ENCODE measurements at regions not wholly inside any gene's neighbourhood (a gene's known extent, or its start where the extent isn't known, plus 50 kb on each side); places are given as distances from the start of the nearest gene placed in this dataset.

DNA sequence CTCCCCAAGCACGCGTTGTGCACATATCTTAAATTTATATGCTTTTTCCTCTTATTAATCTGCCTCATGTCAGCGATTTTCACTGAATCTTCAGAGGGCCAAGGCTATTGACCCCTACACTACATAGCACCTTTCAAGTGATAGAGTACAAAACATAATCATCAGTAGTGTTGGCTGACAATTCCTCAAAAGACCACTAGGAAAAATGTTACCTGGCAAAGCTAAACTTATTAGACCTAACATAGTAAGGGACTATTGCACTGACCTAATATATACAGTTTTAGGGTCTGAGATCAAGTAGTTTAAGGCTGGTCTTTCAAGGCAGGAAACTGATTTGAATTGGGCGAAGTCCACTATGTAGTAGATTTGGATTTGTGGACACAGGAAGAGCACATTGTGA lies 244.2 kb upstream of the ZC3H15 start:
- intact Hi-C loops (cut with DNase I) = no loop called here
- ATAC-seq (no peak), DNase-seq (ENCODE audit: low spot score) (no peak)

DNA sequence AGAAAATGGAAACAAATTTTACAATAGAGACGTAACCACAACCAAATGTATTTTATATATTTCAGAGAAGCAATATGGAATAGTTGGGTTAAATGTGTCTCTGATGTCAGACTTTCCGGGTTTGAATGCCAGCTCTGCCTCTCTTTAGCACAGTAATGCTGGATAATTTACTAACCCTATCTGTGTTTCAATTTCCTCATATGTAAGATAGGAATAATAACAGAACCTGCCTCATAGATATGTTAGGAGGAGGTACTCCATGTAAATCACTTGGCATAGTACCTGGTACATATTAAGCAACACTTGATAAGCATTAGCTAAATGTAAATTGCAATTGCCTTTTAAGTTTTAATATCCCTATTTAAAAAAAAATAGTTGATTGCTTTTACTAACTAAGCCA lies 231.3 kb upstream of the ZC3H15 start:
- no peak for DNase-seq (ENCODE audit: low spot score)
- intact Hi-C loops (cut with DNase I) = no loop called here
- ATAC-seq = no peak

DNA sequence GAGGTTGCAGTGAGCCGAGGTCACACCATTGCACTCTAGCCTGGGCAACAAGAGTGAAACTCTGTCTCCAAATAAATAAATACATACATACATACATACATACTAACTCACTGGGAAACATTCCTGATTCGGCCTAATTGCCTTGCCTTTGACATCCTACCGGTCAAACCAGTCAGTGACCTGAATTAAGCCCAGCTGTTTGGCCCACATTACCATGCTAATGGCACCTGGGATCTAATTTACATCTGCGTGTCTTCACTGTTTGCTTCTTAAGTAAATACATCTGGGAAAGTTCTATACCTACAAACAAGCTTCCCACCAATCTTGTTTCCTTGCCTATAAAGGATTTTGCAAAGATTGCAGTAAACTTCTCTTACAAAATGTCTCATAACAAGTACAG lies 230.2 kb upstream of the ZC3H15 start:
- intact Hi-C loops (cut with DNase I) = no loop called here
- no peak for ATAC-seq
- DNase-seq (ENCODE audit: low spot score) = no peak

DNA sequence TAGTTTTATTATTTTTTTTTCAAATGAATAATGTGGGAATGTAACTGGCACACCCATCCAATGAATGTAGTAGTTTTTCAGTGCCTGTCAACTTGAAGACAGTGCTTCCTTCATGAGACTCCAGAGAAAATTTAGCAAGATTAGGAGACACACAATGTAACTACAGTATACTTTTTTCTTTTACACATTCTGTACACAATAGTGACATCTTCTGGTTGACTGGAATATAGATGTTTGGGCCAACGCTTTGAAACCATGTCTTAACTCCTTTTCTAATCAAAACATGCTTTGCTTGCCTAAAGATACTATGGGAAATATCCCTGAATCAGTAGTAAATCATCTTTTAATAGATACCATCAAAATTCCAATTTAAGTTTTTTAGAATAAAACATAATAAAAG lies 229.5 kb upstream of the ZC3H15 start:
- DNase-seq (ENCODE audit: low spot score) (no peak), ATAC-seq (peak; percentile 32)
- intact Hi-C loops (cut with DNase I) = no loop called here

DNA sequence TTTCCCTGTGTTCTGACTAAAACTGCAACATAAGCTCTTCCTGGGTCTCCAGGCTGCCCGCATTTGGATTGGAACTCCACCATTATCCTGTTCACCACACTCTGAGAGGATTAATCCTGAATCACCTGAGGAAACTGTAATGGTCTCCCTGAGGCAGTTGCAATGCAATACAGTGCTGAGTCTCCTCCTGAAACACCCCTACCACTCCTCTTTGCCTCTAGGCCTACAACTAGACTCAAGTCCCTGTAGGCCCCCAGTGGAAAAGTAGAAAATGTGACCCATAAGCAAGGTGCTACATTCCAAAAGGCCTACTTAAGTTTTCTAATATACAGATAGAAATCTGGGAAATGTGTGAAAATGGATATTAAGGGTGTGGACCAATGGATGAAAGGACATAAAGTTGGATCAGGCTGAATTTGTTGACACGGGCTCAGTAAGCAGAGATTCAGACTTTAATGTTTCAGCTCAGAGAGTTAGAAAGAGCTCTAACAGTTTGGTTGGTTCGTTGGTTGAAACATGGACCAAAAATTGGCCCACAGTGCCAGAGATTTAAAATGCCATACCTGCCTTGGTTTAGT lies 222.3 kb upstream of the ZC3H15 start:
- DNase-seq (ENCODE audit: low spot score) (no peak), ATAC-seq (no peak)
- intact Hi-C loops (cut with DNase I) = no loop called here

DNA sequence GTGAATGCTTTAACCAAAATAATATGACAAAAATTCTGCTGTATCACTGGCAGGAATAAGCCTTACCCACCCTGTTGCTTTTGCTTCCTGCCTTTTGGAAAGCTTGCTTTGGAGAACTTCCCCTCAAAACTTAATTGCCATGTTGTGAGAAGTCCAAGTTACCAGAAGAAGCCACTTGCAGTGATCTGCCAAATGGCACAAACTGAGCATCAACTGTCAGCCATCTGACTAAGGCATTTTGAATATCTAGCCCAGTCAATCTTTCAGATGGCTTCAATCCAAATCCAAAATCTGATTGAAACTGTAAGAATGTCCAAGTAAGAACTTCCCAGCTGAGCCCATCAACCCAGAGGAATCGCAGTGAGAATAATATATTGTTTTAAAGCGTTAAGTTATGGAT lies 216.5 kb upstream of the ZC3H15 start:
- DNase-seq (ENCODE audit: low spot score) = no peak
- intact Hi-C loops (cut with DNase I) = no loop called here
- ATAC-seq = no peak

DNA sequence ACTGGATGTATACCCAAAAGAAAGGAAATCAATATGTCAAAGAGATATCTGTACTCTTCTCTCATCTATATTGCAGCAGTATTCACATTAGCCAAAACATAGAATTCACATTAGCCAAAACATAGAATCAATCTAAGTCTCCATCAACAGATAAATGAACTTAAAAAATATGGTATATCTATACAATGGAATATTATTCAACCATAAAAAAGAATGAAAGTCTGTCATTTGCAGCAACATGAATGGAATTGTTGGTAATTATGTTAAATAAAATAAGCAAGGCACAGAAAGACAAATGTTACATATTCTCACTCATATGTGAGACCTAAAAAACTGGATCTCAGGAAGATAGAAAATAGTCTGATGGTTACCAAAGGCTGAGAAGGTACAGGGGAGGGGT lies 212.1 kb upstream of the ZC3H15 start:
- intact Hi-C loops (cut with DNase I) = no loop called here
- DNase-seq (ENCODE audit: low spot score) = no peak
- ATAC-seq = no peak

DNA sequence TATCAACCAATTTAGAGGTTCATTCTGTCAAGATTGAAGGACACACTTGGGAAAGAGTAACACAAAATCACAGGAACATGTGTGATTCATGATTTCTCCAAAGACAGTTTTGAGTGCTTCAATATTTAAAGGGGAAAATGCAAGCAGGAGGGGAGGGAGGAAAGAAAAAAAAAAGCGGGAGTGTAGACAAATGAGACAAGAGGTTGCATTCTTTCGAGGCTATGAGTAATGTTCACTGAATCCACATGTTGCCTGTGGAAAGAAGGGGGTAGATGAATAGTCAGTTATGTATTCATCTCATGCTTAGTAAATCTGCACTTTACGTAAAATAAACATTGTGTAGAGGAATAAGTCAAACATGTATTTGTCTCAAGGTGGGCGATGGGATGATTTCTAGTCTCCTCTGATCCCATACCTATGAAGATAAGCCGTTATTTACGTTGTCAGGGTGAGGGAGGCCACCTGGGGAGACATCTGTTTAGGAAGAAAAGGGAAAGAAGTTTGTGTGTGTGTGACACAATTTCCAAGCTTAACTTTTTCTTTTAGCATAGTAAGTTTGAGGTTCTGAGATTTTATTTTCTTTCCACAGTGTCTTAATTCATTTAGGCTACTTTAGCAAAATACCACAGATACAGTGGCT lies 211.0 kb upstream of the ZC3H15 start:
- no peak for DNase-seq (ENCODE audit: low spot score)
- ATAC-seq = no peak
- intact Hi-C loops (cut with DNase I) = no loop called here

DNA sequence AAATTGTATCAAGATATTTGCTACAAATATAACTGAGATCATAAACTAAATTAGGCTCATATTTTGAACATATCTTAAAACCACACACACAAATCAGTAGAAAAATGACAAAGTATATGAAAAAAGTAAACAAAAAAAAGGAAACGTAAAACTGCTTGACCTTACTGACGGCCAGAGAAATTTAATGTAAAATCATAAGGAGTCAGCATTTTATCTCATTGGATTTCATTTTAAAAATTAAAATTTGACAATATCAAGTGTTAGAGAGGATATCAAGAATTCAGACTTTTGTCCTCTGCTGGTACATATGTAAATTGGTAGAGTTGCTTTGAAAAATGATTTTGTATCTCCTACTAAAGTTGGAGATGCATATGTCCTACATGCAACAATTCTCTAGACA lies 209.2 kb upstream of the ZC3H15 start:
- DNase-seq (ENCODE audit: low spot score) = no peak
- intact Hi-C loops (cut with DNase I) = no loop called here
- ATAC-seq = no peak

DNA sequence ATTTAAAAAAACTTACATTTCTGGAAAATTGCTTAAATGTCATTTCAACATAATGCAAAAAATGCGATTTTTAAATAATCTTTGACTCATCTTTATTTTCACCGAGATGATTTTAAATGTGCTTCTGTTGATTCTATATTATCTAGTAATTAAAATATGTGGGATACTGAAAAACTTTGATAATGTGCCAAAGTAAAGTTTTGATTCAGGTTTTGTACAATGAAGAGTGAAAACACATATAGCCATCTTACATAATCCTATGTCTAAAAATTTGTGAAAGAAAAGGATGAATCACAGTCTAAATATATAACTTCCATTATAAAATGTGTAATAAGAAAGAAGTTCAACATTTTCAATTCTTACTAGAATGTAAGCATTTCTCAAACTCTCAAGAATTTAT lies 204.3 kb upstream of the ZC3H15 start:
- DNase-seq (ENCODE audit: low spot score) (no peak), ATAC-seq (no peak)
- intact Hi-C loops (cut with DNase I) = no loop called here

DNA sequence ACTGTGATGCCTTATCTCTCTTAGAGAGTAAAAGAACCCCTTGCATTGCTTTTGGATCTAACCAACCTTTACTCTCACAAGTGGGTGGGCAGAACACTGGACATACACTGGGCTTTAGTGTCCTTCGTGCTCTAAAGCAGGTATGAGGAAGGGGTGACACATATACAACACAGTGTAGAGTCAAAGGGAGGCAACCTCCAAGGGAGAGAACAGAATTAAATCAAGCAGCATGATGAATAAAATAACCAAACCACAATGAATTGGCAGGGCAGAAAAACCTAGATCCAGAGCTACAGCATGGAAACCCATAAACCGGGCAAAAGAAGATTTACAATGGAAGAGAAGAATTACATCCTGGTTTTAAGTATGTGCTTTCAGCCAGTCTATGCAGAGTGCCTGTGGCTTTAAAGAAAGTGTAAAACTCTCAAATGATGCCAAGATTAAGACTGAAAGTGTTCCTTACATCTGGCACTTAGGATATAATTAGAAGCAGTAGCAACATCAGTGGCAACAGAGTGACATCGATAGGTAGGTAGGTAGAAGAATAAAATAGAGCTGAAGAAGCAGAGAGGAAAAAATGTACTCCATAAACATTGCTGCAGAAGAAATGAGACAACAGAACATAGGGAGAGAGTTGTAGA lies 191.7 kb upstream of the ZC3H15 start:
- intact Hi-C loops (cut with DNase I) = no loop called here
- ATAC-seq (no peak), DNase-seq (ENCODE audit: low spot score) (no peak)

DNA sequence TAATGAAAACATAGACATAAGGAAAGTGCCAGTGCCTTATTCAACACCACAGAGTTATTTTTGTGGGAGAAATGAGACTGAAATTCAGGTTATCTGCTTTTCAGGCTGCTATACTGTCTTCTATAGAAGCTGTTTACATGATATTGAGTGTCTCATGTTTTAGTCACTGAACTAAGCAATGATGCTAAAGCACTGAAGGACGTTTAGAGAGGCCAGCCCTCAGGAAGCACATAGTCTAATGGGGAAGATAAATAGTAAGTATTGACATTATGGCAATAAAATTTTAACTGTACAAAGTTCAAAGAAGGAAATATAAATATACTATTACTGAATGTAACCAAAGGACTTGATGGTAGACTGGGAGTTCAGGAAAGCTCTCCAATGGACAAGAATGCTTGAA lies 186.4 kb upstream of the ZC3H15 start:
- ATAC-seq (no peak), DNase-seq (ENCODE audit: low spot score) (no peak)
- intact Hi-C loops (cut with DNase I) = no loop called here

DNA sequence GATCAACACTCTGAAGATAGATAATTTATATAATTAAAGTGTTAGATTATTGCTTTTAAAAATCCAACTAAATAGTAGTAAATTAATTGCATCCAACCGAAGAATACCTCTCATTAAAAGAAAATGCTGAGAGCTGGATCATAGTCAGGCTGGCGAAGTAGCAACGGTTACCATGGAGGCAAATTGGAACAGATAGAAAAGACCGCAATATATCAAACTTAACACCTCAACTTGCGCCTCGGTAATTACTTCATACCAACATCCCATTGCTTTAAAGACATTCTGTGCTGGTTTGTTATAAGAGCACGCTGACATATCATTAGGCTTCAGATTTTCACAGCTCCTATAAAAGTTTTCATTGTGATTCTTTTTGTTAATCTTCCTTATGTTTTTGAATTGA lies 183.8 kb upstream of the ZC3H15 start:
- ATAC-seq (no peak), DNase-seq (ENCODE audit: low spot score) (no peak)
- intact Hi-C loops (cut with DNase I) = no loop called here

DNA sequence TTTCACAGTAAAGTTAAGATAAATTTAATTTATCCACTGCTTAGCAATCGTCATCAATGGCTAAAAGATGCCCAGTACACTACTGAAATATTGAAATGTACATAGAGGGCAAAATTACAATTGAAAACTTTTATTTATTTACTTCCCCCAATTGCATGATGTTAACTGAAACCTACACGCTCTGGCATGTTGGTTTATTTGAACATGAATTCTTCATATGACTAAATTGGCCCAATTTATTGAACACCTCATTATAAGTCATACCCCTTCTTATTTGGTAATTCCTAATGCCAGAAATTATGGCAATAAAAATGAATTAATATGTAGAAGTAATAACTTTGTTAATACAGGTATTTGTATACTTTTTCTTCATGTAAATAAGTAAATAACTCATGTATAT lies 183.0 kb upstream of the ZC3H15 start:
- DNase-seq (ENCODE audit: low spot score) = no peak

DNA sequence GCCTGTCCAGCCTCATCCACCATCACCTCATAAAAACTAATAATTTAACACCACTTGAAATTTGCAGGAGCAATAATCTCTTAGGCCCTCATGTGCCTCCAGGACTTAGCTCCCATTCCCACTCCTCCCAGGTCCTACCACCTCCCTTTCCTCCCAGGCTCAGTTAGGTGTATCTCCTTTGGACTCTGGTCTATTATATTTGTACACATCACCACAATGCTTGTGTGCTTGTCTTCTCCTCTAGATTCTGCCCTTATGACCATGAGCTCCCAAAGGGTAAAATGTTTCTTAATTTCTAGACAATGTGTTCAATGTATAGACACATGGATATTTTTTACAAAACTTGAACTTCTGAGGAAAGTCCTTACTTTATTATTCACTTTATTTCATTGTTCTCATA lies 182.0 kb upstream of the ZC3H15 start:
- intact Hi-C loops (cut with DNase I) = no loop called here
- no peak for ATAC-seq
- no peak for DNase-seq (ENCODE audit: low spot score)

More for the DNA sequence above, 183.0 kb upstream of the ZC3H15 start:
- no peak for ATAC-seq
- intact Hi-C loops (cut with DNase I) = no loop called here

DNA sequence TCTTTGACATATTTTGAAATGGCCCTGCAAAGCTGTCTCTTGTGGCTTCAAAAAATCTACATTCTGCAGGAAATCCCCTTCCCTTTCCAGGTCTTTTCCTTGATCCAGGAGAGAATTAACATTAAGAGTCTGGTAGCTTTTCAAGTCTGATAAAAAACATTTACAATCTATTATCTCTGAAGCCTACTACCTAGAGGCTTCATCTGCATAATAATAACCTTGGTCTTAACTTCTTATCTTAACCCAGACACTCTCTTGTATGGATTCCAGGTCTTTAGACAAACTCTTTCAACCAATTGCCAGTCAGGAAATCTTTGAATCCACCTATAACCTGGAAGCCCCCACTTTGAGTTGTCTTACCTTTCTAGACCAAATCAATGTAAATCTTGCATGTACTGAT lies 179.3 kb upstream of the ZC3H15 start:
- DNase-seq (ENCODE audit: low spot score) = no peak
- intact Hi-C loops (cut with DNase I) = no loop called here
- no peak for ATAC-seq

DNA sequence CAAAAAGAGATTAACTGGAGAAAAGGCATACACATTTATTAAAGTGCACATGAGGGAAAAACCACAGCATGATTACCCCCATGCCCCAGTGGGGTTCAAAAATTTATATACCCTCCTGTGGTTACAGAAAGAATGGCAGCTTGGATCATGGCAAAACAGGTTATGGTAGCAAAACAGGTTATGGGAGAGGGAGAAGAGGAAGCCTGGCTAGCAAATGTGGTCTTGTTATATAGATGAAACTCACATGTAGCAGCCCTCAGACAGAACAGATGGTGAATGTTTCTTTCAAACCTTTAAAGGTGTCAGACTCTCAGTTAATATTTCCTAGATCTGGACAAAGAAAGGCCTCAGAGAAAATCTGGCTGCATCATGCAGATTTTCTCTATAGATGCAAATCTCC lies 178.2 kb upstream of the ZC3H15 start:
- ATAC-seq = no peak
- intact Hi-C loops (cut with DNase I) = no loop called here
- no peak for DNase-seq (ENCODE audit: low spot score)

DNA sequence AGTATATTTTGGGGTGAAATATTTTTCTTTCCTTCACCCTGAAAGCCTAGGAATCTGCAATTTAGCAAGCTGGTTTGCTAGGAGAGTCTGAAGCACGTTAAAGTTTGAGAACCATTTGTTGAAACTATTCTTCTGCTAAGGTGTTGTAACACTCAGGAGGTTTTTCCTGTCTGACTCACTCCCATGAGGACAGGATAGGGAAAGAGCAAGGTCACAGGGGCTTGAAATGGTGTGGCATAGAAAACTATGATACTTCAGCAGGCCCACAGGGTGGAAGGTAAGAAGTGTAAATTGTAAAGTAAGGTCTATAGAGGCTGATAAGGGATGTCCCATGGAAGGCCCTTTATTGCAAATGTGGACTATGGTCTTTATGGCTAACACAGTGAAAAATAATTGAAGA lies 177.7 kb upstream of the ZC3H15 start:
- no peak for ATAC-seq
- no peak for DNase-seq (ENCODE audit: low spot score)
- intact Hi-C loops (cut with DNase I) = no loop called here

DNA sequence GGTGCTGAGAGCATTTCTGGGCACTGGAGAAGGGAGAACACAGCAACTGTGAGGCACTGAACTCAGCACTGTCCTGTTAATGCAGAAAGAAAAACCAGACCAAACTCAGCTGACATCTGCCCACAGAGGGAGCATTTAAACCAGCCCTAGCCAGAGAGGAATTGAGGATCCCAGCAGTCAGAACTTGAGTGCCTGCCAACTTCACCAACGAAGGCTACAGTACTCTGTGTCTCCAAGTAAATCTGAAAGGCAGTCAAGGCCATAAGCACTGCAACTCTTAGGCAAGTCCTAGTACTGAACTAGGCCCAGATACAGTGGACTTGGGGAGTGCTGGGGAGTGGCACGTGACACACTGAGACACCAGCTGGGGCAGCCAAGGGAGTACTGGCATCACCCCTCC lies 176.2 kb upstream of the ZC3H15 start:
- ATAC-seq (no peak), DNase-seq (ENCODE audit: low spot score) (no peak)
- intact Hi-C loops (cut with DNase I) = no loop called here

DNA sequence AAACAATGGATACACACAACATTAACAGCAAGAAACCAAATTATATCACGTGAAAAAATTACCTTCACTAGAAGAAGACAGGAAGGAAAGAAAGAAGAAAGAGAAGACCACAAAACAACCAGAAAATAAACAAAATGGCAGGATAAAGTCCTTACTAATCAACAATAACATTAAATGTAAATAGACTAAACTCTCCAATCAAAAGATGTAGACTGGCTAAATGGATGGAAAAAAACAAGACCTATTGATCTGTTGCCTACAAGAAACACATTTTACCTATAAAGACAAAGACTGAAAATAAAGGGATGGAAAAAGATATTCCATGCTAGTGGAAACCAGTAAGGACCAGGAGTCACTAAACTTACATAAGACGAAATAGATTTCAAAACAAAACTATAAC lies 167.0 kb upstream of the ZC3H15 start:
- ATAC-seq = no peak
- intact Hi-C loops (cut with DNase I) = no loop called here
- DNase-seq (ENCODE audit: low spot score) = no peak
